Fibroblast of gingiva (primary cell): ENCODE measurements at regions not wholly inside any gene's neighbourhood (a gene's known extent, or its start where the extent isn't known, plus 50 kb on each side); places are given as distances from the start of the nearest gene placed in this dataset.
"Not testable (repeated sequence)": the region's sequence is repeated elsewhere in the genome, so short reads cannot be mapped to it uniquely, and the experiment has no call there.

Source experiments
- DNase-seq: peaks from one replicate; pipeline ENCODE4 v3.0.0-alpha.2; 2011; ENCODE audit warnings: low read depth

DNA sequence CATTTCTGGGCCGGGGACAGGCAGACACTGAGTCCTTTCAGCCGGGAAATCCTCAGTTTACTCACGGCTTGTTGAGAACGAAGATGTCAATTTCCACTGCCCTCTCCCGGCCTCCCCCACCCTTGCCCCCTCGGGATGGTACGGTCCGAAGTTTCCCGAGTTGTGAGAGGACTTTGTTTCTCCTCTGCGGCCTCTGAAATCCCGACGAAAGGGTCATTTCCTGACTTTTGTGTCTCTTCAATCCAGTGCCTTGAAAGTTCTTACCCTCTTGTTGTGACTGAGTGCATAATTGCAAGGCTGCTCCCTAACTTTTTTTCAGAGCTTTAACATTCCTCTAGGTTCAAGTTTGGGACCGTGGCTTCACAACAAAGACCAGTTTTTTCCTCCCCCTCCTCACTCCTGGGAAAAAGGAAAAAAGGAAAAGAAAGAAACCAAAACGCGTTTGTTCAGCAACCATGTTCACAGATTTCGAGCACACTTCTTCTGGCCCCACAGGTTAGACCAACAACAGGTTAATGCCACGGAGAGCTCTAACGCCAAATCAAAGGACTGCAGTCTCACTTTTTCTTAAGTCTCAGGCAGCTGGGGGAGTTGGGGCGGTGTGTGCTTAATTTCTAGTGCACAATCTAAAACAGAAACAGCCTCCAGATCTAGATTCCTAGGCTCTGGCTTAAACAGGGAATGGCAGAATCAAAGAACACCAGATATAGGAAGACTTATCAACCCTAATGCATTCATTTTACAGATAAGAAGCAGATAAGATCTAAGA lies 138.9 kb downstream of the TMCO5A start:
- peak; percentile 22 for DNase-seq

- DNase-seq = no peak
Measured at GRCh38 chr15:38074029-38074428, 139.6 kb downstream of the TMCO5A start.

- DNase-seq = no peak
Measured at GRCh38 chr15:38075466-38075865, 141.0 kb downstream of the TMCO5A start.

GRCh38 chr15:38076786-38077185 lies 142.3 kb downstream of the TMCO5A start:
- no peak for DNase-seq

DNA sequence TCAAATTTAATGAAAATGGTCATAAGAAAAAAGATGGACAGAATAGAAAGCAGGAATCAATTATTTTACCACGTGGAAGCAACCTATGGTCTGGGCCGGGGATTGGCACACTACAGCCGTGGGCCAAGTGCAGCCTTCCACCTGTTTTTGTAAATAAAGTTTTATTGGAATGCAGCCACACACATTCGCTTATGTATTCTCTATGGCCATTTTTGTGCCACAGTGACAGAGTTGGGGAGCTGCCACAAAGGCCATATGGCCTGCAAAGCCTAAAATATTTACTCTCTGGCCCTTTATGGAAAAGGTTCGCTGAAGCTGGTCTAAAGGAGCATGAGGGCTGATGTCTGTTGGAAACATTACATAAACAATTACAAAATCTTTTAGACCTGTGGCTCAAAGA lies 144.8 kb downstream of the TMCO5A start:
- DNase-seq = no peak

GRCh38 chr15:38080651-38081275 lies 146.3 kb downstream of the TMCO5A start:
- DNase-seq = no peak

- DNase-seq = no peak
Measured at GRCh38 chr15:38084289-38084688, 149.8 kb downstream of the TMCO5A start.

GRCh38 chr15:38085114-38085513 lies 150.7 kb downstream of the TMCO5A start:
- DNase-seq = no peak

- no peak for DNase-seq
Measured at GRCh38 chr15:38085931-38086568, 151.6 kb downstream of the TMCO5A start.

DNA sequence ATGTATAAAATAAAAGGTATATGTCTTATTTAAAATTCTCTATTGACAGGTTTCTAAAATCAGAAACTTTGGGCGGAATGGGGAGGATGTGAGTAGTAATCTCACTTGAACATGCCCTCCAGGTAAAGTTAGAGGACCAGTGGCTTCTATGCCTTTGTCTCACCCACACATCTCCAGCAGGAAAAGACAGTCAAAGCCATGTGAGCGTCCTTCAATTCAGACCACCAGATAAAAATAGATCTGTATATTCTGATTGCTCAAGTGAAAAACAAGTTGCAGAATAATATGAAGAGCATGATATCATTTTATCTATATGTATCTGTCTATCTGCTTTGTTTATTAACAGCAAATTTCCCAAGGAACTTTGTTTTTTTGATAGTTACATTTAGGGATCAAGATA lies 152.2 kb downstream of the TMCO5A start:
- no peak for DNase-seq

GRCh38 chr15:38088971-38089370 lies 154.5 kb downstream of the TMCO5A start:
- DNase-seq = no peak

DNA sequence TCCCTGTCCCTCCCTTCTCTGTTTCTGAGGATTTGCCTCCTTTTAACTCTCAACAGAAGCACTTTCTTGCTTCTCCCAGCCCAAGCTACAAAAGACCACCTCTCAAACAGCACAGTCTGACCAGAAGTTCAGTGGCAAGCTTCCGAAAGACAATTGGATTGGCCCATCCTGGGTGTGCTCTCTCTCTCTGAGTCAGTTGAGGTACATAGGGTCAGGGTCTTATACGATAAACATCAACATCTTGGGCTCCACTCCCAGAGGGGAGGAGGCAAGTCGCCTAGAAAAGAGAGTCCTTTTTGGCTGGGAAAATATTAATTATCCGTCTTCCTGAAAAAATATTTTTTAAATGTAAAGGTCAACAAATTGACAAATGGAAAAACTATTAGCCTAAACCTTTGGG lies 155.8 kb downstream of the TMCO5A start:
- no peak for DNase-seq

DNA sequence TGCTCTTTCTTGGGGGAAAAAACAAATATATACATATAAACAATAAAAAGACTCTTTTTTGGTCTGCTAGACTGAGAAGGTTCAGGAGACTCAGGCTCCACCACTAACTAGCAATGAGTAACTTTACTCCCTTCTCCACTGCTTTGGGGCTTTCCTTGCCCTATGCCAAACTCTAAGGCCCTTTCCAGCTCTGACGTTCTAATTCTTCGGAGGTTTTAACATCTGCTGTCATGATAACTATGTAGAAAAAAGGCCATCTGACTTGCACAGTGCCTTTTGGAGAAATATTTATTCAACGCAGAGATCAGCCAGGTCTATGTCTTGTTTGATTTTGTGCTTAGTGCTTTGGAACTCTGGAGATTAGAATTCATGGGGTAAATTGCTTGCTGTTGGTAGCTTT lies 156.2 kb downstream of the TMCO5A start:
- no peak for DNase-seq

- DNase-seq = no peak
Measured at GRCh38 chr15:38091078-38091645, 156.7 kb downstream of the TMCO5A start.

DNA sequence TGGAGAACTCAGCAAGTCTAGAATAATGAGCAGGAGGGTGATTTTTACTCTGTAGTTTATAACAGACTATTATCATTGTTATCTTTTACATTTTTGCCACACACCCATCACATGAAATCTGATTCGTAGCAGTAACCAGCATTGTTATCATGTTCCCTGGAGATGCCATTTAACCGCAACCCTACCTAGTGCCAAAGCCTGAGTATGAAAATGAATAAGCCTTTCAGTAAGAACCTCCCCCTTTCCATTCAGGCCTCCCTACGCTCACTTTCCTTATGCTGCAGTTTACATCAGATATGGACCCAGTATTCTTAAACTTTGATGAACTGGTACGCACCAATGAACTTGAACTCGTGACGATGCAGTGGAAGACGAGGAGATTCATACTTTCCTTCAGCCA lies 158.7 kb upstream of the SPRED1 start:
- DNase-seq = no peak

DNA sequence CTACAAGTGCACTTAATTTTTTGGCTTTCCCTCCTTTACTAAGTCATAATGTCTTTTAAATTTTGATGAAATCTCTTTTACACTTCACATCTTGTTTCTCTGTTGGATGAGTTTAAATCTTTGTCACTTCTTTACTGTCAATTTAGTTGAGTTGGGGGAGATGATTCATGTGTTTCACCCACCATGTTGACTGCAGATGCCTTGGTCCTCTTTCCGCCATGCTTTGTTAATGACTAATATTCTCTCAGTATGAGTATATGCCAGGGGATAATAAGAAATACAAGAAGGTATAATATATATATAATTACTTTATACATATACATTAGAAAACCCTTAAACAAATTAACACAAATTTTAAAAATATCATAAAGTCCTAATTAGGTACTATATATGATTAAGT lies 149.7 kb upstream of the SPRED1 start:
- DNase-seq = no peak

- DNase-seq = no peak
Measured at GRCh38 chr15:38103564-38103963, 149.1 kb upstream of the SPRED1 start.

GRCh38 chr15:38111070-38111469 lies 141.6 kb upstream of the SPRED1 start:
- no peak for DNase-seq

DNA sequence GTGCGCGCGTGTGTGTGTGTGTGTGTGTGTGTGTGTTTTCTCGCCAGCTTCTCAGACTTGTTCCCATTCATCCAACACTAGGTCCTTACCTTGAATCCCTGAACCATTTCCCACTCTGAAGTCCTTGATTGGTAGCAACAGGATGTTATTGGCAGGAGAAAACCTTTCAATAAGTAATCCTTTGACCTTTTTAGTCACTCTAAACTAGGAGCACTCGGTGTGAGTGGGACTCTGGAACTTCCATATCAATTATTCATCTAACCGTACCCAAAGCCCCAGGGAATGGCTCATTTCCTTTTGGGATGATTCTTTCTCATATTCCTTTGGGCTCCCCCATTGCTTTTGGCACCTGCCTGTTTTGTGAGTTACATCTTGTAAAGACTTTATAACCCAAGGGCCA lies 140.2 kb upstream of the SPRED1 start:
- DNase-seq = no peak

DNA sequence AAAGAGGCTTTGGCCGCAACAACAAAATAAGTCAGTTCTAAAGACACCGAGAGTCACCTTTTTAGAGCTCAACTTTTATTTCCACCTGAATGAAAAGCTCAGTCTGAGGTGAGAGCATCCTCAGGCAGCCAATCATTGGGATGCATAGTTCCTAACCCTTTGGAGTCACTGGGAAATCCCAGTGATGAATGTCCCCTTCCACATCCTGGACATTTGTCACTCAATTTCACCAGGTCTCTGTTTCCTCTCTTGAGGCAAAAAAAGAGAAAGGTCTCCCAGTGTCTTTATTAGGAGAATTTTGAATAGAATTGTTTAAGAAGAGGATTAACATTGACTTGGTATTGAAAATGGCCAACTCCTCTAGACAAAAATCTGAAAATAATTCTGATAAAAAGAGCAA lies 137.5 kb upstream of the SPRED1 start:
- DNase-seq = no peak

- no peak for DNase-seq
Measured at GRCh38 chr15:38117781-38118180, 134.9 kb upstream of the SPRED1 start.

GRCh38 chr15:38119865-38120264 lies 132.8 kb upstream of the SPRED1 start:
- DNase-seq = not testable (repeated sequence)

DNA sequence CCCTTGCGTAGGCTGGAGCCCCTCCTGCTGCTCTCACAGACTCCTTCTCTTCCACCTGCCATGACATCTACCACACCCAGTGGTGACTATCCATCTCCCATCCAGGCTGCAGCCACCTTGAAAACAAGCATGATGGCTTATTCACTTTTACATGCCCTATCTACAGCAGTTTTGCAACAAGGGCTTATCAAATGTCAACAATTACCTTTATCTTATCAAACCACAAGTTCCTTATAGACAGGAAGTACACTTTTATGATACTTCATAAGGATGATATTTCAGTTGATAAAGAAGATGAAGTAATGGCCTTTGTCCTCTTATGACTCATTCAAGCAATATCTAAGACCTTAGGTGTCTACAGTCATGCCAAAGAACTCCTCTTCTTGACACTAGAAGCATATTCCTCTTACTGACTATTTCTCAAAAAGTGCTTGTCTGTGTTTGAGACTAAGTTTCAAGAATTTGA lies 125.3 kb upstream of the SPRED1 start:
- DNase-seq = no peak
